GM20000 (cell line): ENCODE measurements at regions not wholly inside any gene's neighbourhood (a gene's known extent, or its start where the extent isn't known, plus 50 kb on each side); places are given as distances from the start of the nearest gene placed in this dataset.

Experiments
- DNase-seq: peaks from one replicate; pipeline ENCODE4 v3.0.0; 2012; ENCODE audit warnings: low spot score
- CTCF ChIP-seq: IDR thresholded peaks from 2 replicates; pipeline ENCODE4 v1.5.1; 2012; ENCODE audit warnings: mild to moderate bottlenecking, control low read depth; ENCODE audit errors: extremely low read depth, missing control alignments

GRCh38 chr12:5096241-5096924, 52.7 kb downstream of the KCNA5 start:
- no peak for TF ChIP-seq CTCF
- DNase-seq, result no peak

- no peak for DNase-seq
- no peak for TF ChIP-seq CTCF
Measured at GRCh38 chr12:5097786-5098185, 54.1 kb downstream of the KCNA5 start.

GRCh38 chr12:5099136-5099535, 55.5 kb downstream of the KCNA5 start:
- DNase-seq, result no peak
- TF ChIP-seq CTCF, result no peak

GRCh38 chr12:5099591-5099990, 55.9 kb downstream of the KCNA5 start:
- TF ChIP-seq CTCF, result no peak
- DNase-seq, result no peak

GRCh38 chr12:5101686-5102085, 58.0 kb downstream of the KCNA5 start:
- no peak for TF ChIP-seq CTCF

GRCh38 chr12:5102261-5102789, 58.6 kb downstream of the KCNA5 start:
- DNase-seq, result no peak

More at GRCh38 chr12:5101686-5102085, 58.0 kb downstream of the KCNA5 start:
- DNase-seq, result no peak

More at GRCh38 chr12:5102261-5102789, 58.6 kb downstream of the KCNA5 start:
- no peak for TF ChIP-seq CTCF
